WERI-Rb-1 (cell line): ENCODE measurements at regions not wholly inside any gene's neighbourhood (a gene's known extent, or its start where the extent isn't known, plus 50 kb on each side); places are given as distances from the start of the nearest gene placed in this dataset.

Source experiments
- DNase-seq: peaks from one replicate; pipeline ENCODE4 v3.0.0-alpha.2; 2020
- H3K27ac ChIP-seq: fragments of 250-450 bp; sonication (Bioruptor Pico); 2 replicates; pipeline ENCODE4 v1.5.1; 2020; ENCODE audit warnings: mild to moderate bottlenecking, moderate library complexity
- H3K27me3 ChIP-seq: fragments of 250-450 bp; sonication (Bioruptor Pico); 2 replicates; pipeline ENCODE4 v1.5.1; 2021; ENCODE audit warnings: mild to moderate bottlenecking, low read depth, moderate library complexity; ENCODE audit not compliant: insufficient read depth, severe bottlenecking
- H3K36me3 ChIP-seq: fragments of 250-450 bp; sonication (Bioruptor Pico); 2 replicates; pipeline ENCODE4 v1.5.1; 2020; ENCODE audit warnings: mild to moderate bottlenecking, moderate library complexity
- H3K4me3 ChIP-seq: 2 replicates; pipeline ENCODE4 v1.5.1; 2011; ENCODE audit warnings: low read depth, mild to moderate bottlenecking, control low read depth, low read length
- H3K9me3 ChIP-seq: fragments of 250-450 bp; sonication (Bioruptor Pico); 2 replicates; pipeline ENCODE4 v1.5.1; 2021; ENCODE audit warnings: mild to moderate bottlenecking, moderate library complexity; ENCODE audit not compliant: severe bottlenecking
- TF ChIP-seq, protein P1 (sequence below): IDR thresholded peaks from 2 replicates; pipeline ENCODE4 v1.5.1; 2011; ENCODE audit warnings: low read depth, mild to moderate bottlenecking, control low read depth, inconsistent platforms, low read length

GRCh38 chr7:126368-126767, 66.0 kb upstream of the FAM20C start:
- no peaks in the 10 kb centered on the region for H3K36me3 ChIP-seq
- no peak overlapping the region for H3K4me3 ChIP-seq
- no peak for DNase-seq
- no peak overlapping the region for H3K27ac ChIP-seq
- no peaks in the 10 kb centered on the region for H3K27me3 ChIP-seq
- TF ChIP-seq, protein P1, sequence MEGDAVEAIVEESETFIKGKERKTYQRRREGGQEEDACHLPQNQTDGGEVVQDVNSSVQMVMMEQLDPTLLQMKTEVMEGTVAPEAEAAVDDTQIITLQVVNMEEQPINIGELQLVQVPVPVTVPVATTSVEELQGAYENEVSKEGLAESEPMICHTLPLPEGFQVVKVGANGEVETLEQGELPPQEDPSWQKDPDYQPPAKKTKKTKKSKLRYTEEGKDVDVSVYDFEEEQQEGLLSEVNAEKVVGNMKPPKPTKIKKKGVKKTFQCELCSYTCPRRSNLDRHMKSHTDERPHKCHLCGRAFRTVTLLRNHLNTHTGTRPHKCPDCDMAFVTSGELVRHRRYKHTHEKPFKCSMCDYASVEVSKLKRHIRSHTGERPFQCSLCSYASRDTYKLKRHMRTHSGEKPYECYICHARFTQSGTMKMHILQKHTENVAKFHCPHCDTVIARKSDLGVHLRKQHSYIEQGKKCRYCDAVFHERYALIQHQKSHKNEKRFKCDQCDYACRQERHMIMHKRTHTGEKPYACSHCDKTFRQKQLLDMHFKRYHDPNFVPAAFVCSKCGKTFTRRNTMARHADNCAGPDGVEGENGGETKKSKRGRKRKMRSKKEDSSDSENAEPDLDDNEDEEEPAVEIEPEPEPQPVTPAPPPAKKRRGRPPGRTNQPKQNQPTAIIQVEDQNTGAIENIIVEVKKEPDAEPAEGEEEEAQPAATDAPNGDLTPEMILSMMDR = no peak
- H3K9me3 ChIP-seq = no peaks in the 10 kb centered on the region

- no peaks in the 10 kb centered on the region for H3K27me3 ChIP-seq
- no peak for DNase-seq
- no peak overlapping the region for H3K4me3 ChIP-seq
- no peaks in the 10 kb centered on the region for H3K9me3 ChIP-seq
- TF ChIP-seq, protein P1 = no peak
- no peaks in the 10 kb centered on the region for H3K36me3 ChIP-seq
- H3K27ac ChIP-seq = no peak overlapping the region
These were observed 65.2 kb upstream of the FAM20C start for GRCh38 chr7:127064-127598.

DNA sequence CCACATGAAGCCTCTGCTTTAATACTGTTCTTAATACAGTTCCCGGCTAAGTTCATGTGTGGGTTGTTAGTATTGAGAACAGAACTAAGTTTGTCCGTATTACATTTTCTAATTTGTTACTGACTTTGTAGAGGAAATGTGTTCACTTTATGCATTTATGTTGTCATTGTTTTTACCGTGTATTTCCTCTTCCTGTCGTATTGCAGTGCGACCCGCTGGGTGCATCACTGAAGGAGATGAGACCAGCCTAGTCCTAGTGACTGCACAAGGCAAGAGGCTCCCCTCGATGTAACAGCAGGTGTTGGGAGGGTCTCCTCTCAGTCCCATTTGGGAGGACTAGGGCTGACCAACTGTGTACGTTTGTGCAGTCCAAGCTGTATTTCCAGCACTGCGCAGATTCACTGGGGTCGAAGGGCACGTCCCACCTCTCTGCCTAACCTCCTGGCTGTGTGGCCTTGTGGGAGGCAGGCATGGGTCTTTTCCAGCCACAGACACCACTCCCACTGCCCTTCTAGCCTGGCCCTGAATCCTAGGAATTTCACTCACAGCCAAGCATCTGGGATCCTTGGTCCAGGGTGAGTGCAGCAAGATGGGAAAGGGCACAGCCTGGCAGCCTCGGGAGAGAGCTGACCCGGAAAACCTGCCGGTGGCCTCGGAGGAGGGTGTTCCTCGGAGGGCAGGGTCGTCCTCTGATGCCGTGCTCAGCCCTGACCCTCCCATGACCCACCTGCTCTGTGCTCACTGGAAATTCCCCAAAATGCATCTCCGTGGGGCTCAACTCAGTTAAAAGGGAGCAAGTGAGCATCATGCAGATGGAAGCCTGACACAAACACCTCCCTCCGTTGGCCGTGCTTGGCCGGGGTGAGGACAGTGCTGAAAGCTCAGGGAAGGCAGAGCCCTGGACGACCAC, 63.9 kb upstream of the FAM20C start:
- H3K36me3 ChIP-seq = no peaks in the 10 kb centered on the region
- DNase-seq = no peak
- TF ChIP-seq, protein P1 = no peak
- H3K9me3 ChIP-seq = no peaks in the 10 kb centered on the region
- H3K27me3 ChIP-seq = no peaks in the 10 kb centered on the region
- H3K4me3 ChIP-seq = no peak overlapping the region
- H3K27ac ChIP-seq = no peak overlapping the region

DNA sequence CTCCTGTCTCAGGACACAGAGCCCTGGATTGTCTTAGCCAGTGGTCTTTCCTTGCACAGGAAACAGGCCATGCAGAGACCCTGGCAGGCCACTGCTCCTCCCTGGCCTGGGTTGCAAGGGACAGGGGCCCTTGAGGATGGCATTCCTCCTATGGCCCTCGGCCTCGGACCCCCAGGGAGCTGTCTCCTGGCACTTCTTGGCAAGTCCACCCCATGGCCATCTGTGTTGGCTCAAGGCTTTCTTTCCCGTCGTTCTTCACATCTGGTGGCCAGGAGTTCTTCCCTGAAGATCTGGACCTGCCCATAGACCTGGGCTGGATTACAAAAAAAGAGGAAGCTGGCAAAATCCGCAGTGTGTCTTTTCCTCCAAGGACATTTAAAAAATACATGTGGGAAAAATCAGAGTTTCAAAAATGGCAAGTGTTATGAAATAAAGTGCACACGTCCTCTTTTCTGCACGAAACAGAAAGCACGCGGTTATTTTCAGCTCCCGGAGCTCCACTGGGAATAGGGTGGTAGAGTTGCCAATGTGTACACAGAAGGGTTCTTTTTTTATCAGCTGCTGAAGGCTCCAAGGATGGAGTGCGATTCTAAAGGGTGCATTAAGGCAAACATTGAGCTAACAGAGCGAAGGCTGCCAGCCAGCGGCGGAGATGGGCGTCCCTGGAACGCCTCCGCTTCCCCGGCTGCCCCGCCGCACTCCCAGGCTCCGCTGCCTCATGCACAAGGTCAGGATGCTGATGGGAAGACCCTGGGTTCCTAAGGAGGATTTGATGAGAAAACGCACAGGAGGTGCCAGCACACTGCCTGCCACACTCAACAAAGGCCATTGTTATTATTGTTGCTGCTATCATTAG, 62.8 kb upstream of the FAM20C start:
- Histone ChIP-seq H3K9me3 (no peaks in the 10 kb centered on the region), H3K27me3 (no peaks in the 10 kb centered on the region), H3K4me3 (no peak overlapping the region), H3K36me3 (no peaks in the 10 kb centered on the region), H3K27ac (no peak overlapping the region)
- TF ChIP-seq, protein P1 = no peak
- no peak for DNase-seq

- H3K4me3 ChIP-seq = no peak overlapping the region
- H3K27ac ChIP-seq = no peak overlapping the region
- no peaks in the 10 kb centered on the region for H3K27me3 ChIP-seq
- DNase-seq = no peak
- no peaks in the 10 kb centered on the region for H3K9me3 ChIP-seq
- TF ChIP-seq, protein P1 = no peak
- no peaks in the 10 kb centered on the region for H3K36me3 ChIP-seq
These were observed 62.2 kb upstream of the FAM20C start for GRCh38 chr7:130222-130572.
